HepG2 (cell line): ENCODE measurements at regions not wholly inside any gene's neighbourhood (a gene's known extent, or its start where the extent isn't known, plus 50 kb on each side); places are given as distances from the start of the nearest gene placed in this dataset.

Experiments used
- ATAC-seq: fragments of 200-7000 bp; cut with Tn5 transposase; 3 replicates; pipeline ENCODE4 v1.9.1; 2020; ENCODE audit warnings: mild to moderate bottlenecking, moderate library complexity
- BruUV-seq: library from RNA; stranded (reverse); fragments of 400-500 nt; replicated peaks from 2 replicates; lab custom pipeline; 2021; lab: Mats Ljungman, UMichigan
- CTCF ChIA-PET: fragments of 300-600 bp; formaldehyde crosslinking; extraction: SDS; loops from one replicate; lab custom pipeline; 2021; ENCODE audit warnings: low total read pairs, inconsistent platforms, low intra/inter-chr PET ratio; lab: Yijun Ruan, JAX
- POLR2A ChIA-PET: fragments of 350-600 bp; sonication (Branson Sonifier 250); formaldehyde crosslinking; loops from one replicate; lab custom pipeline; 2020; ENCODE audit warnings: antibody characterized with exemption, inconsistent platforms; lab: Yijun Ruan, JAX
- DNase-seq: peaks from one replicate; pipeline ENCODE4 v3.0.0-alpha.2; 2015; ENCODE audit warnings: low spot score
- FAIRE-seq: peaks from 3 replicates; lab custom pipeline; 2011; peaks lifted over from hg19 to GRCh38; lab: Jason Lieb, UNC
- H2AFZ ChIP-seq: one replicate; pipeline ENCODE4 v1.6.1; 2011; ENCODE audit warnings: low read length, inconsistent platforms
- H3K27ac ChIP-seq: fragments of 300-600 bp; 3 replicates; pipeline ENCODE4 v1.8.0; 2011; ENCODE audit warnings: mixed run types, mild to moderate bottlenecking, mixed read lengths, low read length, inconsistent platforms; ENCODE audit not compliant: insufficient read depth; ENCODE audit errors: extremely low read length
- H3K27me3 ChIP-seq, 2 experiments: fragments of 200-600 bp in 1 of 2; 2 replicates in 1 of 2; 3 replicates in 1 of 2; pipeline versions ENCODE4 v1.6.0 to v1.8.0; 2011; ENCODE audit warnings: low read length in 2 of 2, mild to moderate bottlenecking in 2 of 2, moderate library complexity in 2 of 2, inconsistent platforms in 1 of 2; ENCODE audit not compliant: insufficient read depth in 2 of 2, control insufficient read depth in 1 of 2
- H3K36me3 ChIP-seq, 2 experiments: fragments of 200-600 bp in 1 of 2; replicated peaks in 1 of 2; 2 replicates in 1 of 2; 3 replicates in 1 of 2; pipeline versions ENCODE4 v1.5.1 to v1.8.0; 2011; ENCODE audit warnings: low read length in 2 of 2, inconsistent platforms in 1 of 2; ENCODE audit not compliant: insufficient read depth in 2 of 2, control insufficient read depth in 1 of 2
- H3K4me1 ChIP-seq: 2 replicates; pipeline ENCODE4 v1.5.1; 2012; ENCODE audit warnings: low read length, inconsistent platforms; ENCODE audit not compliant: insufficient read depth
- H3K4me2 ChIP-seq: 2 replicates; pipeline ENCODE4 v1.6.0; 2011; ENCODE audit warnings: low read depth, low read length, inconsistent platforms
- H3K4me3 ChIP-seq, 3 experiments: fragments of 200-600 bp in 1 of 3; sonication (generic), shearing (Covaris generic) in 1 of 3; replicated peaks in 1 of 3; 2 replicates each; pipeline ENCODE4 v1.5.1; 2011 to 2016; ENCODE audit warnings: low read length in 3 of 3, inconsistent platforms in 2 of 3, low read depth in 2 of 3, mild to moderate bottlenecking in 2 of 3, control low read depth in 1 of 3, mixed read lengths in 1 of 3; ENCODE audit not compliant: insufficient read depth in 1 of 3
- H3K79me2 ChIP-seq: one replicate; pipeline ENCODE4 v1.6.1; 2011; ENCODE audit warnings: low read length, inconsistent platforms; ENCODE audit not compliant: insufficient read depth
- H3K9ac ChIP-seq: 2 replicates; pipeline ENCODE4 v1.6.0; 2011; ENCODE audit warnings: mild to moderate bottlenecking, low read depth, low read length, inconsistent platforms; ENCODE audit not compliant: insufficient read depth
- H3K9me3 ChIP-seq: 2 replicates; pipeline ENCODE4 v1.5.1; 2012; ENCODE audit warnings: mild to moderate bottlenecking, low read length
- H4K20me1 ChIP-seq: 2 replicates; pipeline ENCODE4 v1.6.0; 2011; ENCODE audit warnings: inconsistent platforms, mild to moderate bottlenecking, low read length, moderate library complexity; ENCODE audit not compliant: insufficient read depth
- ARNT2 ChIP-seq: sonication (generic); formaldehyde crosslinking; IDR thresholded peaks from 2 replicates; pipeline ENCODE4 v1.8.0; 2022; ENCODE audit warnings: mild to moderate bottlenecking, low read depth, missing genetic modification reagents, moderate library complexity
- CENPX ChIP-seq: sonication (generic); formaldehyde crosslinking; IDR thresholded peaks from 2 replicates; pipeline ENCODE4 v1.9.0; 2021; ENCODE audit warnings: mild to moderate bottlenecking, missing genetic modification reagents, moderate library complexity
- DMAP1 ChIP-seq: IDR thresholded peaks from 2 replicates; pipeline ENCODE4 v1.6.1; 2016
- FOXO4 ChIP-seq: sonication (generic); formaldehyde crosslinking; conservative IDR thresholded peaks from 2 replicates; pipeline ENCODE4 v1.8.1; 2023; ENCODE audit warnings: missing genetic modification reagents
- HOXA9 ChIP-seq: sonication (generic); formaldehyde crosslinking; IDR thresholded peaks from 2 replicates; pipeline ENCODE4 v1.8.1; 2022; ENCODE audit warnings: missing genetic modification reagents, mild to moderate bottlenecking, moderate library complexity, borderline replicate concordance
- PATZ1 ChIP-seq: sonication (generic); formaldehyde crosslinking; IDR thresholded peaks from 2 replicates; pipeline ENCODE4 v1.4.0; 2020; ENCODE audit warnings: missing genetic modification reagents
- PITX1 ChIP-seq: sonication (generic); formaldehyde crosslinking; IDR thresholded peaks from 2 replicates; pipeline ENCODE4 v1.5.1; 2020; ENCODE audit warnings: mild to moderate bottlenecking, missing genetic modification reagents
- RORA ChIP-seq: sonication (generic); formaldehyde crosslinking; IDR thresholded peaks from 2 replicates; pipeline ENCODE4 v1.5.0; 2020; ENCODE audit warnings: mild to moderate bottlenecking, missing genetic modification reagents, moderate library complexity
- SP140L ChIP-seq: sonication (generic); formaldehyde crosslinking; IDR thresholded peaks from 2 replicates; pipeline ENCODE4 v1.4.0; 2020; ENCODE audit warnings: missing genetic modification reagents, borderline replicate concordance
- TFAP4 ChIP-seq: sonication (generic); IDR thresholded peaks from 2 replicates; pipeline ENCODE4 v1.6.1; 2016; ENCODE audit warnings: low read depth, borderline replicate concordance
- TRAFD1 ChIP-seq: sonication (generic); formaldehyde crosslinking; IDR thresholded peaks from 2 replicates; pipeline ENCODE4 v1.5.1; 2020; ENCODE audit warnings: missing genetic modification reagents, mild to moderate bottlenecking, borderline replicate concordance
- ZBTB33 ChIP-seq: sonication (generic); formaldehyde crosslinking; IDR thresholded peaks from 2 replicates; pipeline ENCODE4 v1.4.0; 2020; ENCODE audit warnings: missing genetic modification reagents
- ZKSCAN1 ChIP-seq: fragments of 150-350 bp; IDR thresholded peaks from 2 replicates; pipeline ENCODE4 v1.6.1; 2014; ENCODE audit warnings: low read length
- ZNF264 ChIP-seq: sonication (generic); formaldehyde crosslinking; IDR thresholded peaks from 2 replicates; pipeline ENCODE4 v1.4.0; 2020; ENCODE audit warnings: missing genetic modification reagents
- ZNF329 ChIP-seq: sonication (generic); formaldehyde crosslinking; IDR thresholded peaks from 2 replicates; pipeline ENCODE4 v1.9.0; 2021; ENCODE audit warnings: low read depth, mild to moderate bottlenecking, missing genetic modification reagents
- ZNF788 ChIP-seq: sonication (generic); formaldehyde crosslinking; IDR thresholded peaks from 2 replicates; pipeline ENCODE4 v1.5.0; 2020; ENCODE audit warnings: mild to moderate bottlenecking, missing genetic modification reagents, borderline replicate concordance
- WGBS: methylation state at CpG from one replicate; pipeline ENCODE4 v1.1.6; 2017; ENCODE audit warnings: low lambda C conversion rate; 5-methylcytosine and 5-hydroxymethylcytosine counted together
- in situ Hi-C: cut with HindIII; loops from 2 replicates; pipeline ENCODE4 v1.10.0; 2017; ENCODE audit warnings: low pct_unique_long_range_greater_than_20kb; ENCODE audit not compliant: extremely low pct_ligation_motif_present
- intact Hi-C: fragments of 100-400 bp; cut with micrococcal nuclease; formaldehyde crosslinking; loops from one replicate; pipeline ENCODE4 v1.10.0; 2022; ENCODE audit not compliant: unreplicated experiment

- Histone ChIP-seq H3K27ac (no peak overlapping the region), H4K20me1 (no peaks in the 10 kb centered on the region), H3K79me2 (no peaks in the 10 kb centered on the region), H3K36me3 (no peaks in the 10 kb centered on the region), H2AFZ (no peak overlapping the region), H3K4me1 (peaks cover 11% of the 10 kb centered on the region), H3K4me3 (no peak overlapping the region), H3K9me3 (no peaks in the 10 kb centered on the region), H3K9ac (no peak overlapping the region), H3K27me3 (peaks cover 10 to 54% of the 10 kb centered on the region in 2 experiments), H3K4me2 (no peak overlapping the region)
- ChIA-PET CTCF (no interaction called here), POLR2A (interaction anchor here (1.0 kb wide), 1 partner anchor 475 kb away, joined by 4 read pairs; the partner anchor contains the start of gene HDAC4)
- BruUV-seq, result no TSS peak
- ATAC-seq, result no peak
- intact Hi-C loops, result no loop called here
- DNase-seq, result no peak
- in situ Hi-C loops, result no loop called here
- 25% methylated on average over 5 of the region's 5 CpGs for WGBS
- FAIRE-seq, result no peak
- no peak for TF ChIP-seq PATZ1 (CRISPR knock-in tag)
- no peak for TF ChIP-seq FOXO4 (CRISPR knock-in tag)
- TF ChIP-seq ZNF329 (CRISPR knock-in tag), result no peak
- no peak for TF ChIP-seq DMAP1 (CRISPR knock-in tag)
- TF ChIP-seq HOXA9 (CRISPR knock-in tag), result no peak
- TF ChIP-seq ZKSCAN1, result no peak
- TF ChIP-seq ZBTB33 (CRISPR knock-in tag), result no peak
- no peak for TF ChIP-seq TRAFD1 (CRISPR knock-in tag)
- TF ChIP-seq TFAP4, result no peak
- TF ChIP-seq SP140L (CRISPR knock-in tag), result no peak
- no peak for TF ChIP-seq ZNF264
- TF ChIP-seq RORA (CRISPR knock-in tag), result no peak
- no peak for TF ChIP-seq ZNF788
- TF ChIP-seq PITX1 (CRISPR knock-in tag), result no peak
- no peak for TF ChIP-seq ARNT2 (CRISPR knock-in tag)
- no peak for TF ChIP-seq CENPX (CRISPR knock-in tag)
Measured at GRCh38 chr2:239876948-239877289, 148.2 kb downstream of the NDUFA10 start.
